Fibroblast of the aortic adventitia (primary cell): ENCODE measurements at regions not wholly inside any gene's neighbourhood (a gene's known extent, or its start where the extent isn't known, plus 50 kb on each side); places are given as distances from the start of the nearest gene placed in this dataset.
"Not testable (repeated sequence)": the region's sequence is repeated elsewhere in the genome, so short reads cannot be mapped to it uniquely, and the experiment has no call there.

Experiments
- DNase-seq: peaks from one replicate; pipeline ENCODE4 v3.0.0-alpha.2; 2010; ENCODE audit warnings: low read depth
- H3K4me3 ChIP-seq: 2 replicates; pipeline ENCODE4 v1.5.1; 2011; ENCODE audit warnings: low read depth, mild to moderate bottlenecking, control low read depth, low read length, moderate library complexity
- CTCF ChIP-seq: IDR thresholded peaks from 2 replicates; pipeline ENCODE4 v1.5.1; 2011; ENCODE audit warnings: mild to moderate bottlenecking, low read length, control low read depth, inconsistent platforms; ENCODE audit not compliant: insufficient read depth

- DNase-seq = peak; percentile 2
- H3K4me3 ChIP-seq = no peak overlapping the region
- no peak for TF ChIP-seq CTCF
These were observed 56.1 kb downstream of the FEZF1 start for GRCh38 chr7:122248472-122248871.

GRCh38 chr7:122238729-122239128 lies 65.8 kb downstream of the FEZF1 start:
- H3K4me3 ChIP-seq, DNase-seq: not testable (repeated sequence)

GRCh38 chr7:122238297-122238696 lies 66.3 kb downstream of the FEZF1 start:
- not testable (repeated sequence) for DNase-seq

GRCh38 chr7:122225874-122226273 lies 78.7 kb downstream of the FEZF1 start:
- no peak for DNase-seq
- H3K4me3 ChIP-seq = no peak overlapping the region
- TF ChIP-seq CTCF = no peak

More at GRCh38 chr7:122238297-122238696, 66.3 kb downstream of the FEZF1 start:
- H3K4me3 ChIP-seq = not testable (repeated sequence)

- peak; percentile 57 for DNase-seq
- no peak overlapping the region for H3K4me3 ChIP-seq
- TF ChIP-seq CTCF = peak; percentile 70
These were observed 75.3 kb upstream of the AASS start for GRCh38 chr7:122219253-122219865.

- DNase-seq = peak; percentile 12
- TF ChIP-seq CTCF = no peak
These were observed 73.1 kb upstream of the AASS start for GRCh38 chr7:122217125-122217524.

GRCh38 chr7:122212754-122213153 lies 68.7 kb upstream of the AASS start:
- no peak for DNase-seq
- H3K4me3 ChIP-seq = no peak overlapping the region
- no peak for TF ChIP-seq CTCF

More at GRCh38 chr7:122217125-122217524, 73.1 kb upstream of the AASS start:
- H3K4me3 ChIP-seq = no peak overlapping the region

GRCh38 chr7:122211362-122211761 lies 67.3 kb upstream of the AASS start:
- DNase-seq = no peak
- no peak overlapping the region for H3K4me3 ChIP-seq
- no peak for TF ChIP-seq CTCF
